ENCODE measurements at regions not wholly inside any gene's neighbourhood (a gene's known extent, or its start where the extent isn't known, plus 50 kb on each side); places are given as distances from the start of the nearest gene placed in this dataset.

DNA sequence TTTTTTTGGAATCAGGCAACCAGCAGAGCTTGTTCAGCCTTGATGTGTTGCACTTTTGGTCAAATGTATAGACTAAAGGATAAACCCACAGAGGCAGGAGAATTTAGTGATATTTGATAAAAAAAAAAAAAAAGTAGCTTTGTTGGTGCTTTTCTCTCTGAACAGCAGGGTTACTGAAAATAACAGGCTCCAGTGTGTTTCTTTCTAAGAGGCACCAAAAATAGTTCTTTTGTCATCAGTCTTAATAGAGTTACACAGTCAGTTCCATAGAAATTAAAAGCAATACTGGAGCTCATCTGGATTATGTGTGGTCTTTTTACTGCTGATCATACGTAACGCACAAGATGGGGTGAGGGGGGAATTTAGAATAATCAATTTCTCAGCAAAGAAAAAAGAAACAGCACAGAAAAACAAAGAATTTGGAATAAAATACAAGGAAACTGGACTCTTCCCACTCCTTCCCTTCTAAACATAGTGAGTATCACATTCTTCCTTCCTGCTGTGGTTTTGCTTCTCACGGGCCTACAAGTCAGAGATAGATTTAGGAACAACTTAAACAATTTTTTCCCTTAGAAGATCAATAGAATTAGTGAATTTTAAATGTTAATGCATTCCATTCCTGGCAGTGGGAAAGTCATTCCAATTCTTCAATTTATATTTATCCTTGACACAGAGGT lies 178.8 kb upstream of the AKR1E2 start:
- Mint-ChIP-seq H3K27me3 (ENCODE audit: low read depth in 2 of 2) (peaks cover 0 to 6% of the 10 kb centered on the region in 2 donors), H3K36me3 (no peaks in the 10 kb centered on the region), H3K9me3 (no peaks in the 10 kb centered on the region), H3K4me1 (no peaks in the 10 kb centered on the region), H3K4me3 (no peak overlapping the region), H3K27ac (no peak overlapping the region)
- H3K4me3 ChIP-seq (ENCODE audit: low read length) = no peak overlapping the region
- no peaks in the 10 kb centered on the region for H3K9me3 ChIP-seq (ENCODE audit: control insufficient read depth, insufficient read depth, low read length)
- TF ChIP-seq CTCF (IDR thresholded peaks at IDR 0.05) = no peak
- H3K4me1 ChIP-seq (ENCODE audit: control insufficient read depth, insufficient read depth, low read length) = no peaks in the 10 kb centered on the region
- no CpG with 5 or more reads among the region's 3 CpGs for whole genome bisulfite sequencing (ENCODE audit: insufficient coverage)
- no peak overlapping the region for H3K27ac ChIP-seq (ENCODE audit: low read length)
- no peaks in the 10 kb centered on the region for H3K27me3 ChIP-seq (ENCODE audit: control insufficient read depth, insufficient read depth, low read length)
- ATAC-seq (no peak), DNase-seq (no peak)
- intact Hi-C loops (cut with micrococcal nuclease) = no loop called here
- no peaks in the 10 kb centered on the region for H3K36me3 ChIP-seq (ENCODE audit: control insufficient read depth, insufficient read depth, low read length)

DNA sequence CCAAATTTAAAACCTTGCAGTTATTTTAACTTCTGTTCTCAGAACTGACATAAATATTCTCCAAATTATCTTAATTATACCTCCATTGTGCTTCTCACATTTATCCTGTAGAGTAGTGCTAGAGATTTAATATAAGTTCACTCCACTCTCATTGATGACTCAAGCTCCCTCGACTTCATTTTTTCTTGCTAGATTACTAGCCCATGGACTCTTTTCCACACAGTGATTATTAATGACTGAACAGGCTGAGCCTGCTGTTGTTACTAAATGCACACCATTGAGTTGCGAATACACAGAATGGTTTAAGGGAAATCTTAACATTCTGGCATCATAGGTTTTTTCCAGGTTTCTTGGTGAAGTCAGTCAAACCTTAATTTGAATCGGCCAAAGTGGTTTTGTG lies 179.5 kb upstream of the AKR1E2 start:
- no peak overlapping the region for H3K27ac Mint-ChIP-seq
- intact Hi-C loops (cut with micrococcal nuclease) = no loop called here
- no peaks in the 10 kb centered on the region for H3K4me1 Mint-ChIP-seq
- Histone ChIP-seq H3K36me3 (ENCODE audit: control insufficient read depth, insufficient read depth, low read length) (no peaks in the 10 kb centered on the region), H3K9me3 (ENCODE audit: control insufficient read depth, insufficient read depth, low read length) (no peaks in the 10 kb centered on the region), H3K27me3 (ENCODE audit: control insufficient read depth, insufficient read depth, low read length) (no peaks in the 10 kb centered on the region), H3K27ac (ENCODE audit: low read length) (no peak overlapping the region), H3K4me1 (ENCODE audit: control insufficient read depth, insufficient read depth, low read length) (no peaks in the 10 kb centered on the region), H3K4me3 (ENCODE audit: low read length) (no peak overlapping the region)
- DNase-seq (no peak), ATAC-seq (no peak)
- H3K4me3 Mint-ChIP-seq = no peak overlapping the region
- no peak for TF ChIP-seq CTCF (IDR thresholded peaks at IDR 0.05)
- H3K9me3 Mint-ChIP-seq = no peaks in the 10 kb centered on the region
- no peaks in the 10 kb centered on the region for H3K36me3 Mint-ChIP-seq
- WGBS (ENCODE audit: insufficient coverage) = 94% methylated on average over 2 of the region's 3 CpGs
- peaks cover 0 to 6% of the 10 kb centered on the region in 2 donors for H3K27me3 Mint-ChIP-seq (ENCODE audit: low read depth in 2 of 2)

GRCh38 chr10:4645836-4646235 lies 180.2 kb upstream of the AKR1E2 start:
- ATAC-seq (no peak), DNase-seq (no peak)
- H3K36me3 ChIP-seq (ENCODE audit: control insufficient read depth, insufficient read depth, low read length) = no peaks in the 10 kb centered on the region
- H3K4me3 ChIP-seq (ENCODE audit: low read length) = no peak overlapping the region
- H3K4me1 Mint-ChIP-seq = no peaks in the 10 kb centered on the region
- H3K27ac Mint-ChIP-seq = no peak overlapping the region
- no peaks in the 10 kb centered on the region for H3K9me3 Mint-ChIP-seq
- no peak overlapping the region for H3K4me3 Mint-ChIP-seq
- 21% methylated on average over 2 of the region's 2 CpGs for WGBS (ENCODE audit: insufficient coverage)
- no peaks in the 10 kb centered on the region for H3K27me3 ChIP-seq (ENCODE audit: control insufficient read depth, insufficient read depth, low read length)
- H3K27ac ChIP-seq (ENCODE audit: low read length) = no peak overlapping the region
- no peak for TF ChIP-seq CTCF (IDR thresholded peaks at IDR 0.05)
- H3K27me3 Mint-ChIP-seq (ENCODE audit: low read depth in 2 of 2) = peaks cover 0 to 6% of the 10 kb centered on the region in 2 donors
- no peaks in the 10 kb centered on the region for H3K9me3 ChIP-seq (ENCODE audit: control insufficient read depth, insufficient read depth, low read length)
- no peaks in the 10 kb centered on the region for H3K4me1 ChIP-seq (ENCODE audit: control insufficient read depth, insufficient read depth, low read length)
- H3K36me3 Mint-ChIP-seq = no peaks in the 10 kb centered on the region
- intact Hi-C loops (cut with micrococcal nuclease) = no loop called here

GRCh38 chr10:4643471-4643870 lies 182.5 kb upstream of the AKR1E2 start:
- Histone ChIP-seq H3K36me3 (ENCODE audit: control insufficient read depth, insufficient read depth, low read length) (no peaks in the 10 kb centered on the region), H3K4me3 (ENCODE audit: low read length) (no peak overlapping the region), H3K9me3 (ENCODE audit: control insufficient read depth, insufficient read depth, low read length) (no peaks in the 10 kb centered on the region), H3K4me1 (ENCODE audit: control insufficient read depth, insufficient read depth, low read length) (no peaks in the 10 kb centered on the region), H3K27me3 (ENCODE audit: control insufficient read depth, insufficient read depth, low read length) (no peaks in the 10 kb centered on the region), H3K27ac (ENCODE audit: low read length) (no peak overlapping the region)
- WGBS (ENCODE audit: insufficient coverage) = 67% methylated on average over 1 of the region's 1 CpG
- no peak for ATAC-seq
- H3K4me1 Mint-ChIP-seq = no peaks in the 10 kb centered on the region
- no peak overlapping the region for H3K4me3 Mint-ChIP-seq
- DNase-seq = no peak
- no peaks in the 10 kb centered on the region for H3K9me3 Mint-ChIP-seq
- H3K27ac Mint-ChIP-seq = no peak overlapping the region
- intact Hi-C loops (cut with micrococcal nuclease) = no loop called here
- no peak for TF ChIP-seq CTCF (IDR thresholded peaks at IDR 0.05)
- H3K27me3 Mint-ChIP-seq (ENCODE audit: low read depth in 2 of 2) = peaks cover 0 to 9% of the 10 kb centered on the region in 2 donors
- H3K36me3 Mint-ChIP-seq = no peaks in the 10 kb centered on the region

All from natural killer cell (primary cell).